Ramos (cell line): ENCODE measurements at regions not wholly inside any gene's neighbourhood (a gene's known extent, or its start where the extent isn't known, plus 50 kb on each side); places are given as distances from the start of the nearest gene placed in this dataset.

Experiments
- in situ Hi-C: fragments of 300-500 bp; cut with MboI; formaldehyde crosslinking; loops from one replicate; pipeline ENCODE4 v1.14.3; 2022; ENCODE audit warnings: low sequenced_read_pairs; ENCODE audit not compliant: unreplicated experiment

DNA sequence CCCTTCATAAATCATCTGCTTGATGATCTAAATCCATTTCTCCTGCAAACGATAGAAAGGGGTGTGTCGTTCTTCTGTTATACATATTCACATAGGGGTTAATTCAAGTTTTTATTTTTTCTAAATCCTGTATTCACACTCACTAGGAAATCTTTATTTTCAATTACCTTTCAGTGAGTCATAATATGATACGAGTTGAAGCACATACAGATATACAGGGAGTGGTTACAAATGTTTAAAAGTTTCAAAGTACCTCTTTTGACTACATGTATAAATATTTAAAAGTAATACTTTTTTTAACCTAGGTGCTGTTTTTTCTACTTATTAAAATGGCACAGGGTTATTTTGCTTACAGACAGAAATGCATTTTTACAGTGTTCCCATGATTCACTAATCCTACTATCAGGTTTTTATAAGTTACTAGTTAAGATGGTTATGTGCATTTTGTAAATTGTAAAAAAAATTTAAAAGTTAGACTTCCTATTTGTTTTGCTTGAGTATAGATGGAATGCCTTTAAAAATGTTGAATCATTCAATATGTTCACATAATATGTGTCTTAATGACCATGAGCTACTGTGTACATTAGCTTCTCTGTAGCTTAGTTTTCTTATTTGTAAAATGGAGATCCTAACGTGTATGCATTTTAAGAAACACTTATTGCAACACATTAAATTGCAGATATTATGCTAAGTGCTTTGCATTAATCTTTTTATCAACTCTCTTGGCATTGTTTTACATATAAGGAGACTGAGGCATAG lies 1378.1 kb downstream of the DSC3 start:
- in situ Hi-C loops: no loop called here

DNA sequence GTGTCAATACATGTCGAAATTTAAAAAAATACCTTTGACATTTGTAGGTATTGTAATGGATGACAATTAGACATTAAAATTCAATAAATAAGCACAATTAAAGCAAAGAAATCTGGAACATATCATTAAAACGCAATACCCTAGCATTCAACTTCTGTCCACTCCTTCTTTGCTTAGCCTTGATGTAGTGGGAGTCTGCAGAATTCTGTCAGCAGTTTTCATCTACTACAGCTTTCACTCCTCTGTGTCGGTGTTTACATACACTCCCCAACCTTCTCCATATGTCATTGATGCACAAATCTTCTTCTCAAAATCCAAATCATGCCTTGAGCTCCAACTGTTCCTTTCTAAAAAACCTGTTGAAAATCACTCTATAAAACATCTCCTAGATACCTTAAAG lies 1380.6 kb downstream of the DSC3 start:
- in situ Hi-C loops: no loop called here

GRCh38 chr18:29660777-29661176 lies 1381.8 kb downstream of the DSC3 start:
- in situ Hi-C loops: no loop called here

DNA sequence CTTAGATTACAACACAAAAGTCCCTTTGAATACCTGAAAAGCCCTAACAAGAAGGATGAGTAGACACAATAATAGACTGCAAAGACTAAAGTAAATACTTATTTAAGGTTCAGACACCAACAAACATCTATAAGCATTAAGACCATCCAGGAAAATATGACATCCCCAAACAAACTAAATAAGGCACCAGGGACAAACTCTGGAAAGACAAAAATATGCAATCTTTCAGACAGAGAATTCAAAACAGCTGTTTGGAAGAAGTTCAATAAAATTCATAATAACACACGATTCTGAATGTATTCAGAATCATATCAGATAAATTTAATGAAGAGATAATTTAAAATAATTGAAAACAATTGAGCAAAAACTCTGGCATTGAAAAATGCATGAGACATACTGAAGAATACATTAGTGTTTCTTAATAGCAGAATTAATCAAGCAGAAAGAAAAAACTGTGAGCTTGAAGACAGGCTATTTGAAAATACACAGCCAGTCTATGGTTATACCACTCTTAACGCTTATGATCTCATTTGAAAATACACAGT lies 1388.8 kb downstream of the DSC3 start:
- in situ Hi-C loops: no loop called here

- in situ Hi-C loops: no loop called here
Observed at GRCh38 chr18:29652797-29653196, 1389.7 kb downstream of the DSC3 start.

DNA sequence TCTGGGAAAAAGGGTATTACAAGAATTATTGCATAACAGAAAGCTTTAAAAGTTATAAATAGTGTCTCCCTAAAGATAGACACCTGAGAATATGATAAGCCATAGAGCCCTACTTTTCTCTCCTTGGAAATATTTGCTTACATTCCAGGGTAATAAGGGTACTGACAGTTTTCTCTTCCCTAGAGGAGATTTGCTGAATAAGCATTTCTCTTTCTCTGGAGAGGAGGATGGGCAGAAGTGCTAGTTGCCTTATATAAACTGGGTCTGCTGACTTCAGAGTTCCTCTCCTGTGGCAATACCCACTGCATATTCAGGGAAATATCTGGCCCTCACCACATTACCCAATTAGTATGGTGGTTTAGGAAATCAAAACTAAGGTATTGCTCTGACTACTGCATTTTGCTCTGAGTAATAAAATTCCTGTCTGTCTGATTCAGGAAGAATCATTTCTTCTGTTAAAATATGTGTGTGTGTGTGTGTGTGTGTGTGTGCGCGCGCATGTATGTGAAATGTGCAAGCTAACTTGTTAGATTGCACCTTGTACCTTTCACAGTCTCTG lies 1391.3 kb downstream of the DSC3 start:
- in situ Hi-C loops: no loop called here

DNA sequence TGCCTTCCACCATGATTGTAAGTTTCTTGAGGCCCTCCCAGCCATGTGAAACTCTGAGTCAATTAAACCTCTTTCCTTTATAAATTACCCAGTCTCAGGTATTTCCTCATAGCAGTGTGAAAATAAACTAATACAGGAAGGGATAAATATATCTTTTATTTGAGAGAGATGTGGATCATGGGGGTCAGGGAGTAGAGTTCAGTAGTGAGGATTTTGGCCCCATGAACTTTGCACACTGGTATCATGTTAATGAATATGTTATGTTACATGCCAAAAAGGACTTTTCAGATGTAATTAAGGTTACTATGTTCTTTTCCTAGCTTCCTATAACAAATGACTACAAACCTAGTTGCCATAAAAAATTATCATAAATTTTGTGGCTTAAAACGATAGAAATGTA lies 1393.7 kb downstream of the DSC3 start:
- in situ Hi-C loops: no loop called here

DNA sequence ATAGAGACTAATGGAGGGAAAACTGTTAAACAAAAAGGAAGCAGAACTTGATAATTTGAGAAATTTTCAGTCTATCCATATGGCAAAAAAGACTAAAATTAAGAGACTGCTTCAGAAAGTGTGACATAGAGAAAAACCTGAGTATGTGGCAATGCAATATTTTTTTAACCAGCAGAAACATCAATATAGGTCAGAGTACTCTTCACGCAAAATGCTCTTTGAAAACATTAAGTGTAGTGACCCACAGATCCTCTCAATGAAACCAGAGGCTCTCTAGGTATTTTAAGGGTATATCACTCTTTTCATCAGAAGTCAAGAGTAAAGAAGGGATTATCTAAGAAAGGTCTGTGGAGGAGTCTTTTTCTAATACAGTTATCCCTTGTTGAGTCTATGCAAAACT lies 1394.8 kb downstream of the DSC3 start:
- in situ Hi-C loops: no loop called here

DNA sequence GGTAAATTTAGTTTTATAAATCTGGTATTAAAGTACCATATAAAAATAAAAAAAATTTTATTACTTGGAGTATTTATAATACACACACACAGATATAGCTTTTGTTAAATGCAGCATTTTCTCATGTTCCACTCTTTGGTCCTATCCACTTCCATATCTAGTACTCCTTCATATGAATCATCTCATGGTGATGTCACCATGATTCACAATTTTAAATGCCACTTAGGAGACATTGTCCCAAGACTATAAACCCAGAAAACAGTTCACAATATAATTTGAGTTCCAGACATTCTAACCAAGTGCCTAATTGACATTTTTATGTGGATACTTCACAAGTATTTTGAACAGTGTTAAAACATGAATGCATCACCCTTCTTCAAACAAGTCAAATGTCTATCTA lies 1398.3 kb downstream of the DSC3 start:
- in situ Hi-C loops: no loop called here

DNA sequence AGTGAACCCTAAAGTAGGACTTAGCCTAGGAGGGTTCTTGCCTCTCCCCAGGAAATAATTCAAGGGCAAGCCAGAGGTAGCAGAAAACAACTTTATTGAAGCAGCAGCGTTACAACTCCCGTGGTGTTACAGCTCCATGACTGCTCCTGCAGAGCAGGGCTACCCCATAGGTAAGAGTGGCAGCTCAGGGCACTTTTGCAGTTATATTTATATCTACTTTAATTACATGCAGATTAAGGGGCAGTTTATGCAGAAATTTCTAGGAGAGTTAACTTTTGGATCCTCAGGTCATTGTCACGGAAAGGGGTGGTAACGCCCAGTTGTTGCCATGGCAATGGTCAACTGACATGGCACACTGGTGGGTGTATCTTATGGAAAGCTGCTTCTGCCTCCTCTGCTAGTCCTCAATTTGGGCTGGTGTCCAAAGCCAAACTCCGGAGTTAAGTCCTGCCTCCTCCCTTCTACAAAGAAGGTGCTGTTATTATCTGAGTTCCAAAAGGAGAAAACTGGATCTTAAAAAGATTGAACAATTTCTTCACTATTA lies 1413.0 kb downstream of the DSC3 start:
- in situ Hi-C loops: no loop called here

DNA sequence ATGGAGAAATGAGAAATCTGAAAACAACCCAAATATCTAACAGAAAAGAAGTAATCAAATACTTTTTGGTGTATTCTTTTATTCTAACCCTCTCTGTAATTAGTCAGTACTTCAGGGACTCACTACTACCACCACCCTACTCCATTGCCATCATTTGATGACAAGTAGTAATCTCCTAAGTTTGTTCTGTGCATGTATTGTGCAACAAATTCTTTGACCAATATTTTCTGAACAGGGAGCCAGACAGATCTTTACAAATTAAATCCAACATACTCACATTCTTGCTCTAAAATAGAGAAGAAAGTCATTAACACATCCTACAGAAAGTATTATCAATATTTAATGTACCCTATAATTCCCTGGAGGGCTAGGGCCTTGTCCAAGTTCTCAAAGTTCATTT lies 1416.4 kb downstream of the DSC3 start:
- in situ Hi-C loops: no loop called here

- in situ Hi-C loops: loop anchor here (25.0 kb wide), 1 partner anchor 95 kb away; no protein-coding TSS in a partner anchor
Observed at GRCh38 chr18:29616867-29617266, 1425.7 kb downstream of the DSC3 start.

DNA sequence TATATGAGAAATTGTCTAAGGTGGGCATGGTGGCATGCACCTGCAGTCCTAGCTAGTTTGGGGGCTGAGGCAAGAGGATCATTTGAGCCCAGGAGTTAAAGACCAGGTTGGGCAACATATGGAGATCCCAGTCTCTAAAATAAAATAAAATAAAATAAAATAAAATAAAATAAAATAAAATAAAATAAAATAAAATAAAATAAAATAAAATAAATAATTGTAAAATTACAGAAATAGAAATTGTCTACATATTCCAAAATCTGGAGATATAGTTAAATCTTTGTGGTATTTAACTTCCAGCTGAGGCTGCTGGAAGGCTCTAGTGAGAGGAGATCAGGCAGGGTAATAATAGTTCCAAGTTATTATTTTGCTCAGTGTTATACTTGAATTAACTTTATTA lies 1432.1 kb upstream of the CDH2 start:
- in situ Hi-C loops: loop anchor here (25.0 kb wide), 1 partner anchor 103 kb away; no protein-coding TSS in a partner anchor

DNA sequence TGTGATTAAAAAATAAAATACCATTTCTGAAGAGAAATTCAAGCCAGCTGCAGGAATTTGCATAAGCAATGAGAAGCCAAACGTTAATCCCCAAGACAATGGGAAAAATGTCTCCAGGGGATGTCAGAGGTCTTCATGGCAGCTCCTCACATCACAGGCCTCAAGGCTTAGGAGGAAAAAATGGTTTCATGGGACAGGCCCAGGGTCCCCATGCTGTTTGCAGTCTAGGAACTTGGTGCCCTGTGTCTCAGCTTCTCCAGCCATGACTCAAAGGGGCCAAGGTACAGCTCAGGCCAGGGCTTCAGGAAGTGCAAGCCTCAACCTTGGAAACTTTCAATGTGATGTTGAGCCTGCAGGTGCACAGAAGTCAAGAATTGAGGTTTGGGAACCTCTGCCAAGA lies 1428.4 kb upstream of the CDH2 start:
- in situ Hi-C loops: loop anchor here (25.0 kb wide), 1 partner anchor 107 kb away; no protein-coding TSS in a partner anchor

GRCh38 chr18:29596959-29597358 lies 1420.0 kb upstream of the CDH2 start:
- in situ Hi-C loops: no loop called here

- in situ Hi-C loops: no loop called here
Observed at GRCh38 chr18:29594493-29594892, 1417.6 kb upstream of the CDH2 start.

- in situ Hi-C loops: no loop called here
Observed at GRCh38 chr18:29588446-29589100, 1411.6 kb upstream of the CDH2 start.

DNA sequence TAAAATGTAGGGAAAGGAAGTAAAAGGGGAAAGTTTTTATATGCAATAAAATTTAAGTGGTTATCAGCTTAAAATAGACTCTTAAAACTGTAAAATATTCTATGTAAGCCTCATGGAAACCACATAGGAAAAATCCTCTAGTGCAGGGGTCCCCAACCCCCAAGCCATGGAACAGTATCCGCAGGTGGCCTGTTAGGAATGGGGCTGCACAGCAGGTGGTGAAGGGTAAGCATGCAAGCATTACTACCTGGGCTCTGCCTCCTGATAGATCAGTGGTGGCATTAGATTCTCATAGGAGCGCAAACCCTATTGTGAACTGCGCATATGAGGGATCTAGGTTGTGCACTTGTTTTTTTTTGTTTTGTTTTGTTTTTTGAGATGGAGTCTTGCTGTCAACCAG lies 1409.3 kb upstream of the CDH2 start:
- in situ Hi-C loops: no loop called here

DNA sequence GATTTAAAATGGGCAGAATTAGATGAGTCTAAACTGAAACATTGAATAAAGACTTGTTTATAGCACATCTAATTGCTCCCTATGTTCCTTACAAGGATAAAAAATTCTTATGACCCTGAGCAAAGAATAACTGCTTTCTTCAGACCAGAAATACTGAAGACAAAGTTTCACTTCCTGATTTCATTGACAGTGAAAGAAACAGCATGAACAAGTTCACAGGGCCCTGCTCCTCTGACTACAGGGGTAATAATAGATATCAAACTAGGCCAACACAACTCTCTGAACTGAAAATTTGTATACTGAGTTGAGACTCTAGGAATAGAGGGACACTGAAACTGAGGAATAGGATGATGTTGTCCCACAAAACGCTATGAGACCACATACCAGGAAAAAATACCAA lies 1383.3 kb upstream of the CDH2 start:
- in situ Hi-C loops: no loop called here

DNA sequence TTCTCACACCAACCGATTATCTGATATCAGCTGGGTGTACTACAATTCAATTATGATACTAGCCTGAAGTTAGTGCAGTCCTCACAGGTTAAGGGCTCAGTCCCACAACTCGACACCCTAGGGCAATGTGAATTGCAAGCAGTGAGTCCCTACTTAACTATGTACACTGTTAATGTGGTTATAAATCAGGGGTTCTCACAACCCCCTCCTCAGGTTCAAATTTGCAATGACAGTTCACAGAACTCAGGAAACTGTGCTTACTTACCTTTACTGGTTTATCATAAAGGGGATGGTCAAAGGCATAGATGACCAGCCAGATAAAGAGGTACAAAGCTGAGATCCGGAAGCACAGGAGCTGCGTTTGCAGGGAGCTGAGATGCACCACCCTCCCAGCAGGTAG lies 1379.1 kb upstream of the CDH2 start:
- in situ Hi-C loops: no loop called here

DNA sequence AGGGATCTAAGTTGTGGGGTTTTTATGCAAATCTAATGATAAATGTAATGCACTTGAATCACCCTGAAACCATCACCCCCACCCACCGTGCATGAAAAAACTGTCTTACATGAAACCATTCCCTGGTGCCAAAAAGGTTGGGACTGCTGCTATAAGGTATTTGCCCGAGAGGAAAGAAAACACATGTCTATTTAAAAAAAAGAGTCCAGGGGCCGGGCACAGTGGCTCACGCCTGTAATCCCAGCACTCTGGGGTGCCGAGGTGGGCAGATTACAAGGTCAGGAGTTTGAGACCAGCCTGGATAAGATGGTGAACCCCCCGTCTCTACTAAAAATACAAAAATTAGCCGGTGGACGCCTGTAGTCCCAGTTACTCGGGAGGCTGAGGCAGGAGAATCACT lies 1372.8 kb upstream of the CDH2 start:
- in situ Hi-C loops: no loop called here
